HEK293 (cell line): ENCODE measurements at regions not wholly inside any gene's neighbourhood (a gene's known extent, or its start where the extent isn't known, plus 50 kb on each side); places are given as distances from the start of the nearest gene placed in this dataset.

Experiments
- CTCF ChIA-PET: fragments of 350-600 bp; formaldehyde crosslinking; extraction: SDS; loops from one replicate; lab custom pipeline; 2021; ENCODE audit warnings: antibody characterized with exemption; lab: Yijun Ruan, JAX
- POLR2A ChIA-PET: fragments of 300-600 bp; formaldehyde crosslinking; extraction: SDS; loops from one replicate; lab custom pipeline; 2020; ENCODE audit warnings: antibody characterized with exemption, inconsistent platforms; lab: Yijun Ruan, JAX
- H3K27ac ChIP-seq: fragments of 200-500 bp; sonication (Bioruptor generic); 2 replicates; pipeline ENCODE4 v1.5.1; 2014; ENCODE audit warnings: low read depth, low read length, control low read depth, inconsistent platforms; ENCODE audit errors: extremely low read depth
- H3K36me3 ChIP-seq, 2 experiments: fragments of 200-500 bp in 1 of 2; sonication (Bioruptor generic) in 1 of 2; 1 replicate in 1 of 2; 2 replicates in 1 of 2; pipeline ENCODE4 v1.5.1; 2014 to 2017; ENCODE audit warnings: inconsistent platforms in 2 of 2, low read length in 2 of 2; ENCODE audit not compliant: control insufficient read depth in 2 of 2, insufficient read depth in 1 of 2
- H3K4me1 ChIP-seq: fragments of 200-500 bp; sonication (Bioruptor generic); 2 replicates; pipeline ENCODE4 v1.5.1; 2014; ENCODE audit warnings: mild to moderate bottlenecking, low read length, inconsistent platforms; ENCODE audit not compliant: control insufficient read depth, insufficient read depth
- H3K4me3 ChIP-seq: 2 replicates; pipeline ENCODE4 v1.5.1; 2011; ENCODE audit warnings: low read depth, mild to moderate bottlenecking, control low read depth, low read length, moderate library complexity
- H3K9me3 ChIP-seq: fragments of 200-500 bp; sonication (Bioruptor generic); 2 replicates; pipeline ENCODE4 v1.5.1; 2014; ENCODE audit warnings: low read depth, low read length, inconsistent platforms; ENCODE audit not compliant: control insufficient read depth, insufficient read depth
- FEZF1 ChIP-seq: fragments of 450-650 bp; formaldehyde crosslinking; IDR thresholded peaks from 2 replicates; pipeline ENCODE4 v1.5.1; 2016; ENCODE audit warnings: missing biosample characterization, missing genetic modification characterization
- TCF7L2 ChIP-seq: IDR thresholded peaks from 2 replicates; pipeline ENCODE4 v1.6.1; 2011; ENCODE audit warnings: low read depth, mild to moderate bottlenecking, inconsistent platforms, low read length, moderate library complexity, borderline replicate concordance
- ZFHX2 ChIP-seq: fragments of 450-650 bp; formaldehyde crosslinking; conservative IDR thresholded peaks from 2 replicates; pipeline ENCODE4 v1.5.1; 2016; ENCODE audit warnings: missing biosample characterization, missing genetic modification characterization
- ZFP3 ChIP-seq: fragments of 450-650 bp; formaldehyde crosslinking; IDR thresholded peaks from 2 replicates; pipeline ENCODE4 v1.5.1; 2016; ENCODE audit warnings: low read depth, missing biosample characterization, missing genetic modification characterization
- ZNF112 ChIP-seq: fragments of 450-650 bp; formaldehyde crosslinking; IDR thresholded peaks from 2 replicates; pipeline ENCODE4 v1.5.0; 2017; ENCODE audit warnings: missing biosample characterization, missing genetic modification characterization
- ZNF223 ChIP-seq: fragments of 450-650 bp; formaldehyde crosslinking; IDR thresholded peaks from 2 replicates; pipeline ENCODE4 v1.5.1; 2016; ENCODE audit warnings: missing biosample characterization, missing genetic modification characterization
- ZNF239 ChIP-seq: fragments of 450-650 bp; formaldehyde crosslinking; IDR thresholded peaks from 2 replicates; pipeline ENCODE4 v1.5.1; 2016; ENCODE audit warnings: missing biosample characterization, missing genetic modification characterization
- ZNF266 ChIP-seq: fragments of 450-650 bp; formaldehyde crosslinking; IDR thresholded peaks from 2 replicates; pipeline ENCODE4 v1.5.1; 2016; ENCODE audit warnings: missing biosample characterization, missing genetic modification characterization, low read depth
- ZNF324 ChIP-seq: fragments of 450-650 bp; formaldehyde crosslinking; IDR thresholded peaks from 2 replicates; pipeline ENCODE4 v1.5.1; 2016; ENCODE audit warnings: missing biosample characterization, missing genetic modification characterization
- ZNF391 ChIP-seq: fragments of 450-650 bp; formaldehyde crosslinking; IDR thresholded peaks from 2 replicates; pipeline ENCODE4 v1.5.1; 2016; ENCODE audit warnings: low read depth, missing biosample characterization, missing genetic modification characterization, borderline replicate concordance
- ZNF555 ChIP-seq: fragments of 450-650 bp; formaldehyde crosslinking; conservative IDR thresholded peaks from 2 replicates; pipeline ENCODE4 v1.5.1; 2017; ENCODE audit warnings: missing biosample characterization, mild to moderate bottlenecking, missing genetic modification characterization, inconsistent platforms
- ZNF558 ChIP-seq: fragments of 450-650 bp; formaldehyde crosslinking; IDR thresholded peaks from 2 replicates; pipeline ENCODE4 v1.5.1; 2016; ENCODE audit warnings: missing biosample characterization, missing genetic modification characterization
- ZNF621 ChIP-seq: fragments of 450-650 bp; formaldehyde crosslinking; IDR thresholded peaks from 2 replicates; pipeline ENCODE4 v1.5.1; 2017; ENCODE audit warnings: missing biosample characterization, missing genetic modification characterization
- ZNF629 ChIP-seq: fragments of 450-650 bp; formaldehyde crosslinking; IDR thresholded peaks from 2 replicates; pipeline ENCODE4 v1.5.1; 2017; ENCODE audit warnings: missing biosample characterization, missing genetic modification characterization
- ZNF658 ChIP-seq: fragments of 450-650 bp; formaldehyde crosslinking; IDR thresholded peaks from 2 replicates; pipeline ENCODE4; 2016; ENCODE audit warnings: missing biosample characterization, missing genetic modification characterization
- ZNF747 ChIP-seq: fragments of 450-650 bp; formaldehyde crosslinking; IDR thresholded peaks from 2 replicates; pipeline ENCODE4 v1.5.1; 2016; ENCODE audit warnings: missing biosample characterization, missing genetic modification characterization
- TF ChIP-seq, protein P1 (sequence below): fragments of 450-650 bp; formaldehyde crosslinking; IDR thresholded peaks from 2 replicates; pipeline ENCODE4 v1.5.1; 2016; ENCODE audit warnings: missing biosample characterization, missing genetic modification characterization
- TF ChIP-seq, protein P2 (sequence below): fragments of 450-650 bp; formaldehyde crosslinking; IDR thresholded peaks from 2 replicates; pipeline ENCODE4 v1.5.1; 2017; ENCODE audit warnings: missing biosample characterization, mild to moderate bottlenecking, missing genetic modification characterization, moderate library complexity
- TF ChIP-seq, protein P3 (sequence below): fragments of 450-650 bp; formaldehyde crosslinking; IDR thresholded peaks from 2 replicates; pipeline ENCODE4 v1.5.1; 2017; ENCODE audit warnings: missing biosample characterization, missing genetic modification characterization

DNA sequence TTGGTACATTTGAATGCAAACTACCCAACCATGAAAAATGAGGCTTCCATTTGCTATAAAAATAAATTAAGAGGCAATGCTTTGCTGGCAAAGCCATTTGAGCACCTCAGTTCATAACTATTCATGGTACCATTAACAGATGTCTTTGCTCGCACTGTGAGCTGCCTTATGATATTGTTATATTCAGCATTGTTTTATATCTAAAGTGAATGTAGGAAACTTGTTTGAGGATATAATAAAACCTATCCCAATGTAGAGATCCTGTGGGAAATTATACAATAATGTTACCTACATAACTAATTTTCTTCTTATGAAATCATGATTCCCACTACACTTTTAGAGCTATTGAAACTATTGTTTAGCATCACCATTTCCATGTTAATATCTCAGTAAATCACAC is 125.2 kb upstream of the TRAM1L1 start (continued):
- TF ChIP-seq ZNF558 (tag by site-specific recombination) (no peak), ZNF747 (no peak), ZNF555 (tag by site-specific recombination) (no peak)
- TF ChIP-seq, protein P1, sequence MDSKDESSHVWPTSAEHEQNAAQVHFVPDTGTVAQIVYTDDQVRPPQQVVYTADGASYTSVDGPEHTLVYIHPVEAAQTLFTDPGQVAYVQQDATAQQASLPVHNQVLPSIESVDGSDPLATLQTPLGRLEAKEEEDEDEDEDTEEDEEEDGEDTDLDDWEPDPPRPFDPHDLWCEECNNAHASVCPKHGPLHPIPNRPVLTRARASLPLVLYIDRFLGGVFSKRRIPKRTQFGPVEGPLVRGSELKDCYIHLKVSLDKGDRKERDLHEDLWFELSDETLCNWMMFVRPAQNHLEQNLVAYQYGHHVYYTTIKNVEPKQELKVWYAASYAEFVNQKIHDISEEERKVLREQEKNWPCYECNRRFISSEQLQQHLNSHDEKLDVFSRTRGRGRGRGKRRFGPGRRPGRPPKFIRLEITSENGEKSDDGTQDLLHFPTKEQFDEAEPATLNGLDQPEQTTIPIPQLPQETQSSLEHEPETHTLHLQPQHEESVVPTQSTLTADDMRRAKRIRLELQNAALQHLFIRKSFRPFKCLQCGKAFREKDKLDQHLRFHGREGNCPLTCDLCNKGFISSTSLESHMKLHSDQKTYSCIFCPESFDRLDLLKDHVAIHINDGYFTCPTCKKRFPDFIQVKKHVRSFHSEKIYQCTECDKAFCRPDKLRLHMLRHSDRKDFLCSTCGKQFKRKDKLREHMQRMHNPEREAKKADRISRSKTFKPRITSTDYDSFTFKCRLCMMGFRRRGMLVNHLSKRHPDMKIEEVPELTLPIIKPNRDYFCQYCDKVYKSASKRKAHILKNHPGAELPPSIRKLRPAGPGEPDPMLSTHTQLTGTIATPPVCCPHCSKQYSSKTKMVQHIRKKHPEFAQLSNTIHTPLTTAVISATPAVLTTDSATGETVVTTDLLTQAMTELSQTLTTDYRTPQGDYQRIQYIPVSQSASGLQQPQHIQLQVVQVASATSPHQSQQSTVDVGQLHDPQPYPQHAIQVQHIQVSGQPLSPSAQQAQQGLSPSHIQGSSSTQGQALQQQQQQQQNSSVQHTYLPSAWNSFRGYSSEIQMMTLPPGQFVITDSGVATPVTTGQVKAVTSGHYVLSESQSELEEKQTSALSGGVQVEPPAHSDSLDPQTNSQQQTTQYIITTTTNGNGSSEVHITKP (tag by site-specific recombination), result no peak

DNA sequence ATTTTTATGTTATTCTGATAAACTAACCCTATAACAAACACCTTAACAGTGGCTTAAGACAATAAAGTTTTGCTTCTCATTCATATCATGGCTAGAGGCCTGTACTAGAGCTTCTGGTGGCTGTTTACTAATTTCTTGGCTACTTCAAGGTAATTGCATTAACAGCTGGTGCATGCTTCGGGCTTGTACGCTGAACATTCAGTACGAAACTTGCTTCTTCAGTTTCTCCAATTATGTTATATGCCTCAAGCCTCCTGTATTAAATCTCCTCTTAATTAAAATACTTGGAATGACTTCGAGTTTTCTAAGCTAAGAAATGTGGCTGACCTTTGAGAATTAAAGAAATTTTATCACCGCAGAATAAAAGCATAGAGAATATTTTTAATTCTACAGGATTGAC is 138.9 kb upstream of the TRAM1L1 start:
- POLR2A ChIA-PET, result no interaction called here
- no peaks in the 10 kb centered on the region for H3K4me1 ChIP-seq
- no peak overlapping the region for H3K4me3 ChIP-seq
- no peak overlapping the region for H3K27ac ChIP-seq
- H3K36me3 ChIP-seq, result no peaks in the 10 kb centered on the region
- TF ChIP-seq FEZF1 (tag by site-specific recombination) (no peak), ZNF391 (tag by site-specific recombination) (no peak), ZNF223 (tag by site-specific recombination) (no peak), TCF7L2 (no peak), ZFP3 (tag by site-specific recombination) (no peak), ZFHX2 (tag by site-specific recombination) (no peak), ZNF324 (no peak), ZNF621 (no peak), ZNF266 (tag by site-specific recombination) (no peak), ZNF629 (tag by site-specific recombination) (no peak), ZNF658 (tag by site-specific recombination) (no peak)
- TF ChIP-seq, protein P2, sequence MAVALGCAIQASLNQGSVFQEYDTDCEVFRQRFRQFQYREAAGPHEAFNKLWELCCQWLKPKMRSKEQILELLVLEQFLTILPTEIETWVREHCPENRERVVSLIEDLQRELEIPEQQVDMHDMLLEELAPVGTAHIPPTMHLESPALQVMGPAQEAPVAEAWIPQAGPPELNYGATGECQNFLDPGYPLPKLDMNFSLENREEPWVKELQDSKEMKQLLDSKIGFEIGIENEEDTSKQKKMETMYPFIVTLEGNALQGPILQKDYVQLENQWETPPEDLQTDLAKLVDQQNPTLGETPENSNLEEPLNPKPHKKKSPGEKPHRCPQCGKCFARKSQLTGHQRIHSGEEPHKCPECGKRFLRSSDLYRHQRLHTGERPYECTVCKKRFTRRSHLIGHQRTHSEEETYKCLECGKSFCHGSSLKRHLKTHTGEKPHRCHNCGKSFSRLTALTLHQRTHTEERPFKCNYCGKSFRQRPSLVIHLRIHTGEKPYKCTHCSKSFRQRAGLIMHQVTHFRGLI (tag by site-specific recombination), result no peak
- TF ChIP-seq, protein P3, sequence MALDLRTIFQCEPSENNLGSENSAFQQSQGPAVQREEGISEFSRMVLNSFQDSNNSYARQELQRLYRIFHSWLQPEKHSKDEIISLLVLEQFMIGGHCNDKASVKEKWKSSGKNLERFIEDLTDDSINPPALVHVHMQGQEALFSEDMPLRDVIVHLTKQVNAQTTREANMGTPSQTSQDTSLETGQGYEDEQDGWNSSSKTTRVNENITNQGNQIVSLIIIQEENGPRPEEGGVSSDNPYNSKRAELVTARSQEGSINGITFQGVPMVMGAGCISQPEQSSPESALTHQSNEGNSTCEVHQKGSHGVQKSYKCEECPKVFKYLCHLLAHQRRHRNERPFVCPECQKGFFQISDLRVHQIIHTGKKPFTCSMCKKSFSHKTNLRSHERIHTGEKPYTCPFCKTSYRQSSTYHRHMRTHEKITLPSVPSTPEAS, result no peak
- TF ChIP-seq, all 188 proteins: peak for 0
- H3K9me3 ChIP-seq, result no peaks in the 10 kb centered on the region
- CTCF ChIA-PET, result no interaction called here

DNA sequence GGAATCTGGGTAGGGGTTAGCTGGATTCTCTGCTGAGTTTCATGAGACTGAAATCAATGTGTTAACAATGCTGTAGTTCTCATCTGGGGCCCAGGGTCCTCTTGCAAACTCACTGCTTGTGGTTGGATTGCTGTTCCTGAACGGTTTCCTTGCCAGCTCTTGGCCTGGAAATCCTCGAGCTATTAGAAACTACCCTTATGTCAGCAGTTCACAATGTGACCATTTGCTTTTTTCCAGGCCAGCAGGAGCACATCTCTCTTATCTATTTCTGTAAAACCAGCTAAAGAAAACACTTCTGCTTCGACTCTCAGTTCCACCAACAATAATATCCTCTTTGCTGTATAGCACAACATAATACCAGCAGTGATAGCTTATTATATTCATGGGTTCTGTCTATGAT is 140.1 kb upstream of the TRAM1L1 start:
- Histone ChIP-seq H3K4me3 (no peak overlapping the region), H3K27ac (no peak overlapping the region), H3K4me1 (no peaks in the 10 kb centered on the region), H3K9me3 (no peaks in the 10 kb centered on the region), H3K36me3 (no peaks in the 10 kb centered on the region)
- CTCF ChIA-PET, result no interaction called here
- TF ChIP-seq ZNF239 (tag by site-specific recombination), result no peak
- TF ChIP-seq ZNF112 (tag by site-specific recombination), result no peak
- POLR2A ChIA-PET, result no interaction called here
